NCI-H446 (cell line): ENCODE measurements at regions not wholly inside any gene's neighbourhood (a gene's known extent, or its start where the extent isn't known, plus 50 kb on each side); places are given as distances from the start of the nearest gene placed in this dataset.
"Not testable (repeated sequence)": the region's sequence is repeated elsewhere in the genome, so short reads cannot be mapped to it uniquely, and the experiment has no call there.

Source experiments
- DNase-seq, 2 experiments: peaks; one replicate each; lab custom pipeline; 2025; lab: John Stamatoyannopoulos, UW

GRCh38 chr6:74631564-74631963 is 574.3 kb downstream of the COL12A1 start:
- no peak for DNase-seq

- DNase-seq = no peak
Measured at GRCh38 chr6:74626288-74626687, 579.6 kb downstream of the COL12A1 start.

GRCh38 chr6:74623027-74623426 is 582.8 kb downstream of the COL12A1 start:
- DNase-seq = no peak

GRCh38 chr6:74611220-74611619 is 594.6 kb downstream of the COL12A1 start:
- no peak for DNase-seq

GRCh38 chr6:74610352-74610751 is 595.5 kb downstream of the COL12A1 start:
- DNase-seq = no peak

GRCh38 chr6:74609871-74610270 is 596.0 kb downstream of the COL12A1 start:
- DNase-seq = no peak

- DNase-seq = no peak
Measured at GRCh38 chr6:74607934-74608333, 597.9 kb downstream of the COL12A1 start.

GRCh38 chr6:74607468-74607867 is 598.4 kb downstream of the COL12A1 start:
- no peak for DNase-seq

GRCh38 chr6:74606582-74607071 is 599.2 kb downstream of the COL12A1 start:
- DNase-seq = no peak

- DNase-seq = no peak
Measured at GRCh38 chr6:74605922-74606581, 599.8 kb downstream of the COL12A1 start.

GRCh38 chr6:74604279-74604678 is 601.6 kb downstream of the COL12A1 start:
- no peak for DNase-seq

GRCh38 chr6:74603322-74604076 is 602.4 kb downstream of the COL12A1 start:
- DNase-seq = no peak

- no peak for DNase-seq
Measured at GRCh38 chr6:74602206-74602605, 603.6 kb downstream of the COL12A1 start.

GRCh38 chr6:74598462-74599393 is 607.1 kb downstream of the COL12A1 start:
- no peak for DNase-seq

- no peak for DNase-seq
Measured at GRCh38 chr6:74597840-74598239, 608.0 kb downstream of the COL12A1 start.

GRCh38 chr6:74597266-74597665 is 608.6 kb downstream of the COL12A1 start:
- no peak for DNase-seq

- no peak for DNase-seq
Measured at GRCh38 chr6:74596588-74596987, 609.3 kb downstream of the COL12A1 start.

- not testable (repeated sequence) for DNase-seq
Measured at GRCh38 chr6:74594350-74594749, 611.5 kb downstream of the COL12A1 start.

GRCh38 chr6:74588094-74588832 is 617.6 kb downstream of the COL12A1 start:
- no peak for DNase-seq

GRCh38 chr6:74587386-74587785 is 618.5 kb downstream of the COL12A1 start:
- no peak for DNase-seq

- DNase-seq = no peak
Measured at GRCh38 chr6:74585753-74586152, 620.1 kb downstream of the COL12A1 start.

- no peak for DNase-seq
Measured at GRCh38 chr6:74581681-74582080, 624.2 kb downstream of the COL12A1 start.
